LNCaP clone FGC (cell line): ENCODE measurements at regions not wholly inside any gene's neighbourhood (a gene's known extent, or its start where the extent isn't known, plus 50 kb on each side); places are given as distances from the start of the nearest gene placed in this dataset.

Experiments used
- DNase-seq: peaks from one replicate; pipeline ENCODE4 v3.0.0-alpha.2; 2011; ENCODE audit warnings: low read depth
- H3K4me3 ChIP-seq: 2 replicates; pipeline ENCODE4 v1.5.1; 2011; ENCODE audit warnings: mild to moderate bottlenecking, low read depth, low read length, control low read depth
- TF ChIP-seq, protein P1 (sequence below): IDR thresholded peaks from 2 replicates; pipeline ENCODE4 v1.5.1; 2012; ENCODE audit warnings: mild to moderate bottlenecking; ENCODE audit not compliant: control insufficient read depth, insufficient read depth; ENCODE audit errors: extremely low read depth

DNA sequence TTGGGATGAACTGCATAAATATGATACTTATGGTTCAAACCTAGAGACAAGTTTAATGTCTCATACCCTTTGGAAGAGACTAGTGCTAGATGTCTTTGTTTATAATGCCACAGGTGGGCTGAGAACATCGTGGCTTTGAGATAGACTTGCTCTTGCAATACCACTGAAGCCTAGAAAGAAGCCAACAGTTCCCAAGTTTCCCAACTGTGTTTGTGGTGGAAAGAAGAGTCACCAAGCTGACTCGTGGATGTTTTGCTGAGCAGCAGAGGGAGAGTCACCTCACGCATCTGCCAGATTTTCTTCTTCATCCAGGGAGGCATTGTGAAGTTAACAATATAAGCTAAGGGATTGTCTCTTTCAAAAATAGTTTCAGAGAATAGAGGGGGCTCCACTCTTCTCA, 1076.2 kb downstream of the C4orf33 start:
- H3K4me3 ChIP-seq = no peak overlapping the region
- TF ChIP-seq, protein P1, sequence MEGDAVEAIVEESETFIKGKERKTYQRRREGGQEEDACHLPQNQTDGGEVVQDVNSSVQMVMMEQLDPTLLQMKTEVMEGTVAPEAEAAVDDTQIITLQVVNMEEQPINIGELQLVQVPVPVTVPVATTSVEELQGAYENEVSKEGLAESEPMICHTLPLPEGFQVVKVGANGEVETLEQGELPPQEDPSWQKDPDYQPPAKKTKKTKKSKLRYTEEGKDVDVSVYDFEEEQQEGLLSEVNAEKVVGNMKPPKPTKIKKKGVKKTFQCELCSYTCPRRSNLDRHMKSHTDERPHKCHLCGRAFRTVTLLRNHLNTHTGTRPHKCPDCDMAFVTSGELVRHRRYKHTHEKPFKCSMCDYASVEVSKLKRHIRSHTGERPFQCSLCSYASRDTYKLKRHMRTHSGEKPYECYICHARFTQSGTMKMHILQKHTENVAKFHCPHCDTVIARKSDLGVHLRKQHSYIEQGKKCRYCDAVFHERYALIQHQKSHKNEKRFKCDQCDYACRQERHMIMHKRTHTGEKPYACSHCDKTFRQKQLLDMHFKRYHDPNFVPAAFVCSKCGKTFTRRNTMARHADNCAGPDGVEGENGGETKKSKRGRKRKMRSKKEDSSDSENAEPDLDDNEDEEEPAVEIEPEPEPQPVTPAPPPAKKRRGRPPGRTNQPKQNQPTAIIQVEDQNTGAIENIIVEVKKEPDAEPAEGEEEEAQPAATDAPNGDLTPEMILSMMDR = no peak
- DNase-seq = no peak

DNA sequence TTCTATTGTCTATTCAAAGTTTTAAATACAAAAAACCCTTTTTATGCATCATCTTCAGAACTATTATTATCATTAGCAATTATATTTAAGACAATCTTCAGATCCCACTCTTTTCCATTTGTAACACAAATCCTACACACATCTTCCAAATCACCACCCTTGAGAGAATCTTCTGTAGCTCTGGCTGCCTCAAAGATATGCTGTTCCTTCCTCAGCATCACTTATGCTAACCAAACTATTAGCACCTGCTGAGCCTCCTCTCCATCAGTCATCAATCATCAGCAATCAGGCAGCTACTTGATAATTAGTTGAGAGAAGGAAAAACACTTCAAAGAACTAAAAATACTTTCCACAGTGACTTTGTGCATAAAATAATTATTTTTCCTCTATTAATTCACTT, 1082.2 kb downstream of the C4orf33 start:
- TF ChIP-seq, protein P1 = no peak
- H3K4me3 ChIP-seq = no peak overlapping the region
- DNase-seq = no peak

DNA sequence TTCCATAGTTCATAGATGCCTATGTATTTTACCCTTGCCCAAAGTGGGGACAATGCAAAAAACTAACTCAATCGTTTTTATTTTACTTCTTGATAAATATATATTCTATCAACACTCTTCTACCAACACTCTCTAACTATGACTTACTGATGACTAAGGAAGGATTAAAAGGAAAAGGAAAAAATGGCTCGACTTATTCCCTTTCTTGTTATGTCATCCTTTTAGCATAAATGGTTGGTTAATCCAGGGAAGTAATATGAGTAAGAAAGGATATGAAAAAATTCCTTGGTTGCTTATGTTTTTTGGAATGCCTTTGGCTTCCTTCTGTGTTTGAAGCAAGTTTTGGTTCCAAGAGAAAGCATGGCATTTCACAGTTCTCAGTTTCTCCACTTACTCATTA, 1087.1 kb downstream of the C4orf33 start:
- DNase-seq = no peak
- no peak overlapping the region for H3K4me3 ChIP-seq
- TF ChIP-seq, protein P1 = no peak

DNA sequence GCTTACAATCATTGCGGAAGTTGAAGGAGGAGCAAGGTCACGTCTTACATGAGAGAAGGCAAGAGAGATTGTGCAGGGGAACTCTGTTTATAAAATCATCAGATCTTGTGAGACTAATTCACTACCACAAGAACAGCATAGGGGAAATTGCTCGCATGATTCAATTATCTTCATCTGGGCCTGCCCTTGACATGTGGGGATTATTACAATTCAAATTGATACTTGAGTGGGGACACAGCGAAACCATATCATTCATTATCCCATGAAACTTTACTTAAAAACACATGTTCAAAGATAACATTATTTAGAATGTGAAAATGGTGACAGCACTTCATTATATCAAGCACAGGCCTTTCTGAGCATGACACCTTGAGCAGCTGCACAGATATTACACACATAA, 1087.8 kb downstream of the C4orf33 start:
- H3K4me3 ChIP-seq = no peak overlapping the region
- TF ChIP-seq, protein P1 = no peak
- no peak for DNase-seq

DNA sequence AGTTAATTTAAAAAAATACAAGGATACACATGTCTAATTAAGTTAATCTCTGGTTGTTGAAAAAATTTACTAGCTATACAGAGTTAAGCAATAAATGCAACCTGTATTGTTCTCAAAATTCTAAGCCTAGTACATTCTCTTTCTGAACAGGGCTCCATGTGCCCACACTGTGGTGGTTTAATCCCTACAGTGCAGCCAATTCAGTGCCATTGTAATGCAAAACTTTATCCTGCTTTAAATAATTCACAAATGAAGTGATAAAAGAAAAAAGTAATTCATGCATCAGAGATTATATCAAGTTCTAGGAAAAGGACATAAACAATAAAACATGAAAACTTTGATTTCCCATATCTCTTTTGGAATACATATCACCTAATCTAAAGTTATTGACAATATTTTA, 1089.2 kb downstream of the C4orf33 start:
- TF ChIP-seq, protein P1 = no peak
- DNase-seq = no peak
- no peak overlapping the region for H3K4me3 ChIP-seq

DNA sequence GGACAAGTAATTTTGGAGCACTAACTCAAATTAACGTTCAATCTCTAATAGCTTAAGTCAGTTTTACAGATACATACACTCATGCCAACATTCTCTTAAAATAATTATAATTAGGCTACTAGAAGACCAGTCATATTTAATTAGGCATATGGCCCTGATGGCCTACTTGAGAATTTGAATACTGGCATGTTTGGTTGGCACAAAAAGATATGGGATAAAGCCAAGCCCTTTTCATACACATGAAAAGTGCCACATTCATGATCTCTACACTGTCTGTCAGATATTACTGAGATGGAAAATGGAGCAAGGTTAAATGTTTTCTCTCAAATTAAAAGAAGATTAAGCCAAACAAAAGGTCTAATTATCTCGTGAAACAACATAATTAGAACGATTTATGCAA, 1091.0 kb downstream of the C4orf33 start:
- no peak for DNase-seq
- H3K4me3 ChIP-seq = no peak overlapping the region
- TF ChIP-seq, protein P1 = no peak

DNA sequence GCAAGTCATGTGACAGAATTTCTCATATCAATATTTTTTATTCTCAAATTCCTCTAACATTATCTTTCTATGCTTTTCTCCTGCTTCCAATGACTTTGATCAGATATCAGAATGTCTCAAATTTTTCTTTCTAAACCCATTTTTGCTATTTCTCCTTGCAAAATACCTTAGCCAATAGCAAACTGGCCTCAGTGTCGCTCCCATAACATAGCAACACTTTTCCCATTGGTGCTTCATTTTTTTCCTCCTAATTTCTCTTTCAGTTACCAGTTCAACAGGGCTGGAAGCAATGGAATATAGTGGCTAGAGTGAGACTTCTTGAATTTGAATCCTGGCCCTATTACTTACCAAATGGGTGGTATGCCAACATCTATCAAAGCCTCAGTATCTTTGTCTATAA, 1091.6 kb downstream of the C4orf33 start:
- H3K4me3 ChIP-seq = no peak overlapping the region
- TF ChIP-seq, protein P1 = no peak
- no peak for DNase-seq
